ENCODE measurements at regions not wholly inside any gene's neighbourhood (a gene's known extent, or its start where the extent isn't known, plus 50 kb on each side); places are given as distances from the start of the nearest gene placed in this dataset.
"Not testable (repeated sequence)": the region's sequence is repeated elsewhere in the genome, so short reads cannot be mapped to it uniquely, and the experiment has no call there.

- no peak for DNase-seq
Observed at GRCh38 chr17:33936764-33937163, 318.3 kb upstream of the CCL2 start.

- no peak for DNase-seq
Observed at GRCh38 chr17:33939959-33940358, 315.1 kb upstream of the CCL2 start.

GRCh38 chr17:33940769-33941370, 314.2 kb upstream of the CCL2 start:
- no peak for DNase-seq

GRCh38 chr17:33941744-33942143, 313.3 kb upstream of the CCL2 start:
- no peak for DNase-seq

GRCh38 chr17:33942414-33942813, 312.7 kb upstream of the CCL2 start:
- no peak for DNase-seq

- DNase-seq: no peak
Observed at GRCh38 chr17:33944412-33944811, 310.7 kb upstream of the CCL2 start.

- DNase-seq: no peak
Observed at GRCh38 chr17:33944826-33945225, 310.3 kb upstream of the CCL2 start.

GRCh38 chr17:33945646-33946546, 309.2 kb upstream of the CCL2 start:
- DNase-seq: no peak

- no peak for DNase-seq
Observed at GRCh38 chr17:33947762-33948161, 307.3 kb upstream of the CCL2 start.

- no peak for DNase-seq
Observed at GRCh38 chr17:33948309-33948708, 306.8 kb upstream of the CCL2 start.

GRCh38 chr17:33949100-33949499, 306.0 kb upstream of the CCL2 start:
- DNase-seq: no peak

- DNase-seq: no peak
Observed at GRCh38 chr17:33950061-33950460, 305.0 kb upstream of the CCL2 start.

- no peak for DNase-seq
Observed at GRCh38 chr17:33952425-33952824, 302.7 kb upstream of the CCL2 start.

- DNase-seq: peak in 8 of 56 donors; percentile 5 to 47 (median 14)
Observed at GRCh38 chr17:33954597-33954996, 300.5 kb upstream of the CCL2 start.

GRCh38 chr17:33955461-33955860, 299.6 kb upstream of the CCL2 start:
- DNase-seq: no peak

- DNase-seq: not testable (repeated sequence)
Observed at GRCh38 chr17:33959098-33959497, 296.0 kb upstream of the CCL2 start.

- no peak for DNase-seq
Observed at GRCh38 chr17:33962857-33963655, 292.0 kb upstream of the CCL2 start.

GRCh38 chr17:33964344-33964979, 290.6 kb upstream of the CCL2 start:
- DNase-seq: no peak

GRCh38 chr17:33966410-33967059, 288.6 kb upstream of the CCL2 start:
- no peak for DNase-seq

- peak in 9 of 56 donors; percentile 2 to 29 (median 22) for DNase-seq
Observed at GRCh38 chr17:33967608-33968349, 287.3 kb upstream of the CCL2 start.
